ENCODE measurements at regions not wholly inside any gene's neighbourhood (a gene's known extent, or its start where the extent isn't known, plus 50 kb on each side); places are given as distances from the start of the nearest gene placed in this dataset.

DNA sequence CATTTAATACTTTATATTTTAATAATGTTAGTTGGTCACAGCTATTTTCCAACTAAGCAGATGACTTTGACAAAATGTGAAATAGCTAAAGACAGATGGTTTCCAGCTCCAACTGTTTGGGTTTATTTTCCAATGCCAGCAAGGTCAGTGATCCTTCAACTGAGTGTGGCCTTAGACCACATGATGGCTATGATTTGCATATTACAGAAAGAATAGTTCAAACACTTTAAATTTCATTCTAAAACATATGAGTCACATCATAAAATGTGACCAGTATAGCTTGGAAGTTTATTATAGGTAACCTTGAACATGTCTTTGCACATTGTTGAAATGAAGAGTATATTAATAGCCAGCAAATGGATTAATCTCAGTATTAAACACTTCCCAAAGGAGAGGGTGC lies 454.0 kb upstream of the C1orf87 start:
- TF ChIP-seq, protein P1, sequence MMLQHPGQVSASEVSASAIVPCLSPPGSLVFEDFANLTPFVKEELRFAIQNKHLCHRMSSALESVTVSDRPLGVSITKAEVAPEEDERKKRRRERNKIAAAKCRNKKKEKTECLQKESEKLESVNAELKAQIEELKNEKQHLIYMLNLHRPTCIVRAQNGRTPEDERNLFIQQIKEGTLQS (IDR thresholded peaks at IDR 0.05), result no peak
- TF ChIP-seq, protein P2, sequence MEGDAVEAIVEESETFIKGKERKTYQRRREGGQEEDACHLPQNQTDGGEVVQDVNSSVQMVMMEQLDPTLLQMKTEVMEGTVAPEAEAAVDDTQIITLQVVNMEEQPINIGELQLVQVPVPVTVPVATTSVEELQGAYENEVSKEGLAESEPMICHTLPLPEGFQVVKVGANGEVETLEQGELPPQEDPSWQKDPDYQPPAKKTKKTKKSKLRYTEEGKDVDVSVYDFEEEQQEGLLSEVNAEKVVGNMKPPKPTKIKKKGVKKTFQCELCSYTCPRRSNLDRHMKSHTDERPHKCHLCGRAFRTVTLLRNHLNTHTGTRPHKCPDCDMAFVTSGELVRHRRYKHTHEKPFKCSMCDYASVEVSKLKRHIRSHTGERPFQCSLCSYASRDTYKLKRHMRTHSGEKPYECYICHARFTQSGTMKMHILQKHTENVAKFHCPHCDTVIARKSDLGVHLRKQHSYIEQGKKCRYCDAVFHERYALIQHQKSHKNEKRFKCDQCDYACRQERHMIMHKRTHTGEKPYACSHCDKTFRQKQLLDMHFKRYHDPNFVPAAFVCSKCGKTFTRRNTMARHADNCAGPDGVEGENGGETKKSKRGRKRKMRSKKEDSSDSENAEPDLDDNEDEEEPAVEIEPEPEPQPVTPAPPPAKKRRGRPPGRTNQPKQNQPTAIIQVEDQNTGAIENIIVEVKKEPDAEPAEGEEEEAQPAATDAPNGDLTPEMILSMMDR (IDR thresholded peaks at IDR 0.05; ENCODE audit: low read depth, low read length, missing input control), result no peak
- TF ChIP-seq FOXA1 (IDR thresholded peaks at IDR 0.05) (no peak), TAF1 (conservative IDR thresholded peaks at IDR 0.05) (no peak), EGR1 (IDR thresholded peaks at IDR 0.05; ENCODE audit: low read depth in 2 of 2) (no peak), MAX (IDR thresholded peaks at IDR 0.05) (no peak)
